ENCODE measurements at regions not wholly inside any gene's neighbourhood (a gene's known extent, or its start where the extent isn't known, plus 50 kb on each side); places are given as distances from the start of the nearest gene placed in this dataset.

DNA sequence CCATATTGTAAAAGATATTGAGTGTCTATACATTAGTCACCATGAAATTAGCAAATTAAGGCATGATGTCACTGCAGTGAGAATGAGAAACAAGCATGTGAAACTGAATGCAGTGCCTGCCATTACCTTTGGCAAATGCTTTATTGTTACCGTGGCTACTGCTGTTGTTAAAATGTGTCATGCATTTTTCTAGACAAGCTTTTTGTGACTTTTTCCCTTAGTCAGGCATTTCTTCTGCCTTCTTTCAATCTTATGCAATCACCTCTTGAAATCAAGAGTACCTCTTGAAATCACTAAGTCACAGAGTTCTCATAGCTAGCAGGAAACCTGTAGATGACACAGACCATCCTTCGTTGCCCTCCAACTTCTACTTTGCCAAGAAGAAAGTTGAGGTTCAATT is 461.7 kb upstream of the TENM4 start:
- no peak for TF ChIP-seq MAX (IDR thresholded peaks at IDR 0.05)
- TF ChIP-seq CREB1 (IDR thresholded peaks at IDR 0.05; ENCODE audit: low read depth) = no peak
- TF ChIP-seq USF1 (IDR thresholded peaks at IDR 0.05) = no peak
- TF ChIP-seq EGR1 (IDR thresholded peaks at IDR 0.05) = no peak
- TF ChIP-seq FOXM1 (IDR thresholded peaks at IDR 0.05; ENCODE audit: borderline replicate concordance, low read depth) = no peak

All from Ishikawa (cell line).